Upper lobe of left lung (tissue), 6 donors: ENCODE measurements at regions not wholly inside any gene's neighbourhood (a gene's known extent, or its start where the extent isn't known, plus 50 kb on each side); places are given as distances from the start of the nearest gene placed in this dataset.

ENCODE experiments used
- ATAC-seq, 2 donors: fragments of 200-7000 bp; cut with Tn5 transposase; one replicate each; pipeline ENCODE4 v1.9.1; 2022; ENCODE audit warnings: mild to moderate bottlenecking in 2 of 2, moderate library complexity in 2 of 2; ENCODE audit not compliant: low FRiP score in 2 of 2
- DNase-seq, 2 donors: peaks; one replicate each; pipeline ENCODE4 v3.0.0-alpha.2; 2019 to 2020
- H3K27ac ChIP-seq, 4 donors: fragments of 200-600 bp; sonication (generic); one replicate each; pipeline ENCODE4 v1.5.1; 2016 to 2019
- H3K27me3 ChIP-seq, 4 donors: fragments of 200-600 bp; sonication (generic); one replicate each; pipeline ENCODE4 v1.5.1; 2017 to 2019
- H3K36me3 ChIP-seq, 4 donors: fragments of 200-600 bp; sonication (generic); one replicate each; pipeline ENCODE4 v1.5.1; 2016 to 2019
- H3K4me1 ChIP-seq, 4 donors: fragments of 200-600 bp; sonication (generic); one replicate each; pipeline ENCODE4 v1.5.1; 2018 to 2019
- H3K4me3 ChIP-seq, 4 donors: fragments of 200-600 bp; sonication (generic); one replicate each; pipeline ENCODE4 v1.5.1; 2017 to 2019; ENCODE audit warnings: mild to moderate bottlenecking in 2 of 4, moderate library complexity in 1 of 4
- H3K9me3 ChIP-seq, 4 donors: fragments of 200-600 bp; sonication (generic); one replicate each; pipeline ENCODE4 v1.5.1; 2018 to 2019
- EP300 ChIP-seq, 4 donors: sonication (generic); formaldehyde crosslinking; IDR thresholded peaks; one replicate each; pipeline ENCODE4 v1.5.1; 2017; ENCODE audit warnings: antibody characterized with exemption in 4 of 4, control low read depth in 2 of 4
- POLR2A ChIP-seq, 4 donors: fragments of 450-650 bp; IDR thresholded peaks; one replicate each; pipeline ENCODE4 v1.5.1; 2016 to 2017; ENCODE audit warnings: antibody characterized with exemption in 4 of 4, mild to moderate bottlenecking in 2 of 4
- POLR2AphosphoS5 ChIP-seq, 2 donors: sonication (generic); formaldehyde crosslinking; IDR thresholded peaks; one replicate each; pipeline ENCODE4 v1.5.1; 2017; ENCODE audit warnings: antibody characterized with exemption in 2 of 2
- WGBS, 2 donors: methylation state at CpG; one replicate each; pipeline ENCODE4 v1.1.5; 2017 to 2018; 5-methylcytosine and 5-hydroxymethylcytosine counted together
- TF ChIP-seq, protein P1 (sequence below), 6 experiments: fragments of 450-650 bp in 4 of 6; fragments of 200-600 bp in 2 of 6; sonication (generic) in 2 of 6; IDR thresholded peaks; one replicate each; pipeline ENCODE4 v1.5.1; 2016 to 2019; ENCODE audit warnings: antibody characterized with exemption in 6 of 6
- donor health status: DM: no; HTN: no; CAD: no; lungs with moderate emphysema.
- donor health status: DM: no; HTN: yes; CAD: no; lungs with severe emphysema.

DNA sequence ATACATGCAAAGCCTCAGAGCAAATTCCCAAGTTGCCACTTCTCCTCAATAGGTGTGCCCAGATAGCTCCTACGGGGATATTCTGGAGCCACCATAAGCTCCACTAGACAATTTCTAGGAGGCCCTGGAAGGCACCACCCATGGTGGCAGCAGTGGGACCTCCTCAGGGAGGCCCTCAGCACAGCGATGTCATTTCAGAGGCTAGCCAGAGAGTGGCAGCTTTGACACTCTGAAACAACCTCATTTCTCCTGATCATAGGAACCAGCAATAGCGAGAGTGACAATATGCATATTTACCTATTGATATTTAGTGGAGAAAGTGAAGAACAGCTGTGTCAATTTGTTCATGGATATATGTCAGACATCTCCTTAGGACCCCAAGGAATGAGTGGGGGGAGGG lies 612.3 kb downstream of the SOX5 start:
- TF ChIP-seq, protein P1, sequence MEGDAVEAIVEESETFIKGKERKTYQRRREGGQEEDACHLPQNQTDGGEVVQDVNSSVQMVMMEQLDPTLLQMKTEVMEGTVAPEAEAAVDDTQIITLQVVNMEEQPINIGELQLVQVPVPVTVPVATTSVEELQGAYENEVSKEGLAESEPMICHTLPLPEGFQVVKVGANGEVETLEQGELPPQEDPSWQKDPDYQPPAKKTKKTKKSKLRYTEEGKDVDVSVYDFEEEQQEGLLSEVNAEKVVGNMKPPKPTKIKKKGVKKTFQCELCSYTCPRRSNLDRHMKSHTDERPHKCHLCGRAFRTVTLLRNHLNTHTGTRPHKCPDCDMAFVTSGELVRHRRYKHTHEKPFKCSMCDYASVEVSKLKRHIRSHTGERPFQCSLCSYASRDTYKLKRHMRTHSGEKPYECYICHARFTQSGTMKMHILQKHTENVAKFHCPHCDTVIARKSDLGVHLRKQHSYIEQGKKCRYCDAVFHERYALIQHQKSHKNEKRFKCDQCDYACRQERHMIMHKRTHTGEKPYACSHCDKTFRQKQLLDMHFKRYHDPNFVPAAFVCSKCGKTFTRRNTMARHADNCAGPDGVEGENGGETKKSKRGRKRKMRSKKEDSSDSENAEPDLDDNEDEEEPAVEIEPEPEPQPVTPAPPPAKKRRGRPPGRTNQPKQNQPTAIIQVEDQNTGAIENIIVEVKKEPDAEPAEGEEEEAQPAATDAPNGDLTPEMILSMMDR (IDR thresholded peaks at IDR 0.05) = no peak
- TF ChIP-seq POLR2AphosphoS5 (IDR thresholded peaks at IDR 0.05) = no peak
- TF ChIP-seq EP300 (IDR thresholded peaks at IDR 0.05) = no peak
- TF ChIP-seq POLR2A (IDR thresholded peaks at IDR 0.05) = no peak
- Histone ChIP-seq H3K27ac (no peak overlapping the region), H3K4me1 (no peaks in the 10 kb centered on the region), H3K9me3 (no peaks in the 10 kb centered on the region), H3K27me3 (no peaks in the 10 kb centered on the region), H3K36me3 (no peaks in the 10 kb centered on the region), H3K4me3 (no peak overlapping the region)
- DNase-seq (no peak), ATAC-seq (no peak)
- WGBS, 2 donors = 90 to 93% methylated on average over 3 of the region's 3 CpGs

DNA sequence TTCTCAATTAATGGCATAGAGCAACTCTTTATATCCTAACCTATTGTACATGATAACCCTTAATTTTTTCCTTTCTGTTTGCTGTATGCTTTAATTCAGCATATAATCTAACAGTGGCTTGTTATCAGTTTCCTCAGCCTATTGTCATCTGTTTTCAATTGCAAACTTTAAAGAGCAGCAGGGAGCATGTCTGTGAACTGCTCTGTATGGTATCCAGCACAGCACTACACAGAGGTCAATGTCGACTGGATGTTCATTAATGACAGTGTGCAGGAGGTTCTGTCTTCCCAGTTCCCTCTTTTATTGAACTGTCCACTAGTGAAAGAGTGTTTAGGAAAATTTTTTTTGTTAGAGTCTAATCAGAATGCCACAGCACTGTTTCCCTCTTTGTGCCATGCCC lies 609.1 kb downstream of the SOX5 start:
- no peaks in the 10 kb centered on the region for H3K27me3 ChIP-seq
- no peaks in the 10 kb centered on the region for H3K4me1 ChIP-seq
- WGBS, 2 donors = 60 to 75% methylated on average over 1 of the region's 1 CpG
- H3K4me3 ChIP-seq = no peak overlapping the region
- ATAC-seq (no peak), DNase-seq (no peak)
- H3K36me3 ChIP-seq = no peaks in the 10 kb centered on the region
- TF ChIP-seq POLR2AphosphoS5 (IDR thresholded peaks at IDR 0.05) (no peak), POLR2A (IDR thresholded peaks at IDR 0.05) (no peak), EP300 (IDR thresholded peaks at IDR 0.05) (no peak)
- TF ChIP-seq, protein P1 (IDR thresholded peaks at IDR 0.05) = no peak
- H3K27ac ChIP-seq = no peak overlapping the region
- H3K9me3 ChIP-seq = no peaks in the 10 kb centered on the region

DNA sequence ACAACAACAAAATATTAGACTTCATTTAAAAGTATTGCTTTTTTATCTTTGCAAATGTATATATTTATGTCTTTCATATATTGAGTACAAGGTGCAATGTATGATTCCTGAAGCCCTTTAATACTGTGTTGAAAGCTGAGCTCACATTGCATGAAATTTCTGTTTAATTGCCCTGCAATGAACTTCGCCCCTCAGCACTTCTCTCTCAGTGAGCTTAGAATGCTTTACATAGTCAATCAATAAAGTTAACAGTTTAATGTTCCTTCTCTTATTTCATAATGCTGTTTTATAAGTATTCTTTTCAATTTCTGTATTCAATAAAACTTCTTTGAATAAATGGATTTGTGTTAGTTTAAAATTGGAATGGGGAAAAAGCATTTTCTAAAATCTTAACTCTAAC lies 607.1 kb downstream of the SOX5 start:
- TF ChIP-seq, protein P1 (IDR thresholded peaks at IDR 0.05) = no peak
- TF ChIP-seq POLR2AphosphoS5 (IDR thresholded peaks at IDR 0.05) = no peak
- no peak overlapping the region for H3K4me3 ChIP-seq
- DNase-seq = no peak
- ATAC-seq = no peak
- no peaks in the 10 kb centered on the region for H3K4me1 ChIP-seq
- 83 to 85% methylated on average over 1 of the region's 1 CpG for WGBS, 2 donors
- H3K9me3 ChIP-seq = no peaks in the 10 kb centered on the region
- no peaks in the 10 kb centered on the region for H3K27me3 ChIP-seq
- H3K36me3 ChIP-seq = no peaks in the 10 kb centered on the region
- H3K27ac ChIP-seq = no peak overlapping the region

DNA sequence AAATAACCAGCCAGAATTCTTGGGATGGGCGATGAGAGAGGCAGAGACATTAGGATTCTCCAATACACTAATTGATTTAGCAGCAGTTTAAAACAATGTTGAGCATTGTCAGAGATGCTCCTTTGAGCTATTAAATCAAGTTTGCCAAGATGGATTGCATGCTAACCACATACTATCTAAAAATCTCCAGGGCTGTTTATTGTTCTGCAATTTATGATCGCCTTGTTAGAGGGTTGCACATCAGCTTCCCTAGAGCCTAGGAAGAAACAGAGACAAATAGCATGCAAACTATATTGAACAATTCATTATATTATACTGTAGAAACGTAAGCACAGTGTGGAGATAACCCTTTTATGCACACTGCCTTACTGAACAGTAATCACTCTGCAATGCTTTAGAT lies 599.9 kb downstream of the SOX5 start:
- no peak for DNase-seq
- Histone ChIP-seq H3K9me3 (no peaks in the 10 kb centered on the region), H3K27me3 (no peaks in the 10 kb centered on the region), H3K27ac (no peak overlapping the region), H3K36me3 (no peaks in the 10 kb centered on the region), H3K4me1 (no peaks in the 10 kb centered on the region), H3K4me3 (no peak overlapping the region)
- TF ChIP-seq POLR2A (IDR thresholded peaks at IDR 0.05) (no peak), POLR2AphosphoS5 (IDR thresholded peaks at IDR 0.05) (no peak), EP300 (IDR thresholded peaks at IDR 0.05) (no peak)
- TF ChIP-seq, protein P1 (IDR thresholded peaks at IDR 0.05) = no peak
- WGBS, 2 donors = 62 to 72% methylated on average over 3 of the region's 3 CpGs
- ATAC-seq = no peak

DNA sequence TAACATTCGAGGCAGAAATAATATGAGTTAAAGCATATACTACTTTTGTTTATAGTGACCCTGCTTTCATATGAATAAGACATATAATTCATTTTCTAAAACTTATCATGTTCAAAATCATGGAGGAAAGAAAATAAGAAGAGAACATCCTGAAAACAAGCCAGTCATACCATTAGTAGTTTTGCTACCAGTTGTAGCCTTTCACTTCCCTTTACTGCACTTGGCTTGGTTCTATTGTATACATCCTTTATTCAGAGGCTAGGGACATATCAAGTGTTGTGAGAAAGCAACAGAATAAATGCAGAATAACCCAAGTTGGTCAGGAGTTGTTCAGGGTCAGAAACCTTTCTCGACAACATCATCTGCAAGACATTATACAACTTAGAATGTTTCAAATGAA lies 598.7 kb downstream of the SOX5 start:
- Histone ChIP-seq H3K27ac (no peak overlapping the region), H3K4me1 (no peaks in the 10 kb centered on the region), H3K4me3 (no peak overlapping the region), H3K9me3 (no peaks in the 10 kb centered on the region), H3K36me3 (no peaks in the 10 kb centered on the region), H3K27me3 (no peaks in the 10 kb centered on the region)
- ATAC-seq (no peak), DNase-seq (no peak)
- TF ChIP-seq POLR2A (IDR thresholded peaks at IDR 0.05) (no peak), EP300 (IDR thresholded peaks at IDR 0.05) (no peak), POLR2AphosphoS5 (IDR thresholded peaks at IDR 0.05) (no peak)
- TF ChIP-seq, protein P1 (IDR thresholded peaks at IDR 0.05) = no peak
- 70 to 80% methylated on average over 2 of the region's 2 CpGs for WGBS, 2 donors
